Amniotic epithelial cell (primary cell): ENCODE measurements at regions not wholly inside any gene's neighbourhood (a gene's known extent, or its start where the extent isn't known, plus 50 kb on each side); places are given as distances from the start of the nearest gene placed in this dataset.

ENCODE experiments used
- DNase-seq: peaks from one replicate; pipeline ENCODE4 v3.0.0-alpha.2; 2010; ENCODE audit warnings: low read depth

DNA sequence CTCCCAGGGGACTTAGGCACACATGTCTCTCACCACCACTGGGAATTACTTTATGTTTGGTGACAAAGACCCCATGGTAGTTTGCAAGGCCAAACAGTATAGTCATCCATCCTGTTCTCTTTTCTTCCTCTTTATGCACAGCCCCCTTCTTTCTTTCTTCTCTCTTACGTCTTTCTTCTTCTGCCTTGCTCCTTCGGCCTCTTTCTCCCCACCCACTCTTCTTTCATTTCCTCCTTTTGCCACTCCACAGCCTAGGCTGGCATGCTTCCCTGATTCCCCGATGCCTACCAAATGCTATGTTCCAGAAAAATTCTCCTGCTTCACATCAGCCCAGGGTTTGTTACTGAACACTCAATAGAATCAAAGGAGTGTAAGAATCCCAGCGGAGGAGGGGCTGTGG, 62.4 kb upstream of the MKLN1 start:
- DNase-seq: no peak

DNA sequence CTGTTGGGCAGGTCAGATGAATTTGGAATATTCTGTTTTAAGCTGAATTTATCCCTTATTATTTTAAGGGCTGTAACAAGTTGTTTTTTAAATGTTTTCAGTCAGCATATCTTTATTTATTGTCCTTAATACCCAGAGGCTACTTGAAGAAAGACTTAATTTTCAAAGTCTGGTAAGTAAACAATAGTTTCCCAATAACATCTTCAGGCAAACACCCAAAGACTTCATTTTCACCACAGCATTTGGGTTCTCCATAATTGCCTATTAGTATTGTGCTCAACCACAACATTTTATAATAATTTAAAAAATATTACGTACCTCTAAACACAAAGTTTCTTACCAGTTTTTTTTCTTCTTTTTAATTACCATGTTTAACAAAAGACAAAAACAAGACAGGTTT, 60.0 kb upstream of the MKLN1 start:
- DNase-seq: no peak

- DNase-seq: no peak
Measured at GRCh38 chr7:131268906-131269305, 58.8 kb upstream of the MKLN1 start.

DNA sequence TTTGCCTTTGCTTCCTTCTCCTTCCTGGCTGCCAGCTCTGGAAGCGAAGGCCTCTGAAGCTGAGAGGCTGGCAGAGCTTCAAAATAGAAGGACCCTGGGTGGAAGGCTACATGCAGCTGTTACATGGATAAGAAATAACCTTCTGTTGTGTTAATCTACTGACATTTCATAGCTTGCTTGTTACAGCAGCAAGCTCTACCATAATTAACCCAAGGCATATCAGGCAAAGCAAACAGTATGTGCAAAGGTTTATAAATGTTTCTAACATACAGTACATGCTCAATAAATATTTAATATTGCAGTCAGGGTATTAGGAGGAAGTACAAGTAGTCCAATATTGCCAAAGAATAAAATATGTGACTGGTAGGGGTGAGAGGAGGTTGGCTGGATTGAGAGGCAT, 55.6 kb upstream of the MKLN1 start:
- no peak for DNase-seq

DNA sequence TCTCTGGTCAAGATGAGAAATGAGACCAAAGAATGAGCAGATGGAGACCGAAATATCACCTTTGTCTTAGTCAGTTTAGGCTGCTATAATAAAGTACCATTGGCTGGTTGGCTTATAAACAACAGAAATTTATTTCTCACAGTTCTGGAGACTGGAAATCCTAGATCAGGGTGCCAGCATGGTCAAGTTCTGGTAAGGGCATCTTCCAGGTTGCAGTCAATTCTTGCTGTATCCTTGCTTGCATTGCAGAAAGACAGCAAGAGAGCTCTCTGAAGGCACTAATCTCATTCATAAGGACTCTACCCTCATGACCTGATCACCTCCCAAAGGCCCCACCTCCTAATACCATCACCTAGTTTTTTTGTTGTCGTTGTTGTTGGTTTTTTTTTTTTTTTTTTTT, 52.7 kb upstream of the MKLN1 start:
- no peak for DNase-seq

- DNase-seq: no peak
Measured at GRCh38 chr7:131276190-131276589, 51.5 kb upstream of the MKLN1 start.

- DNase-seq: no peak
Measured at GRCh38 chr7:131276748-131277147, 50.9 kb upstream of the MKLN1 start.
